DMS114 treated with DMSO at 0.1 percent for 48 hours (cell line): ENCODE measurements at regions not wholly inside any gene's neighbourhood (a gene's known extent, or its start where the extent isn't known, plus 50 kb on each side); places are given as distances from the start of the nearest gene placed in this dataset.
"Not testable (repeated sequence)": the region's sequence is repeated elsewhere in the genome, so short reads cannot be mapped to it uniquely, and the experiment has no call there.

Experiments
- DNase-seq: peaks from one replicate; lab custom pipeline; 2025; ENCODE audit not compliant: unreplicated experiment; lab: John Stamatoyannopoulos, UW

GRCh38 chr7:125484755-125485154 lies 555.1 kb upstream of the POT1 start:
- DNase-seq: no peak

DNA sequence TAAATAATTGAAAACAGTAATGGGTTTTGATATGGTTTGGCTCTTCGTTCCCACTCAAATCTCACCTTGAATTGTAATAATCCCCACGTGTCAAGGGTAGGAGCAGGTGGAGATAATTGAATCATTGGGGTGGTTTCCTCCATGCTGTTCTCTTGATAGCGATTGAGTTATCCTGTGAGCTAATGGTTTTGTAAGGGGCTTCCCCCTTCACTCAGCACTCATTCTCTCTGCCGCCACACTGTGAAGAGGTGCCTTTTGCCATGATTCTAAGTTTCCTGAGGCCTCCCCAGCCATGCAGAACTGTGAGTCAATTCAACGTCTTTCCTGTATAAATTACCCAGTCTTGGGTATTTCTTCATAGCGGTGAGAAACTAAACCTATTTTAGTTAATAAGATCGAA lies 551.7 kb upstream of the POT1 start:
- DNase-seq: no peak

DNA sequence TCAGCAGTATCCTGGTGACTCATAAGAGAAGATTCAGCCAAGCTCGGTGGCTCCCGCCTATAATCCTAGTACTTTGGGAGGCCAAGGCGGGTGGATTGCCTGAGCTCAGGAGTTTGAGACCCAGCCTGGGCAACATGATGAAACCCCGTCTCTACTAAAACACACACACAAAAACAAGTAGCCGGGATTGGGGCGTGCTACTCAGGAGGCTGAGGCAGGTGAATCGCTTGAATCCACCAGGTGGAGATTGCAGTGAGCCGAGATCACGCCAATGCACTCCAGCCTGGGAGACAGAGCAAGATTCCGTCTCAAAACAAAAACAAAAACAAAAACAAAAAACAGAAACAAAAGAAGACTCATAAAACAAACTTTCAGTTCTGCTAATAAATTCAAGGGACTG lies 551.1 kb upstream of the POT1 start:
- DNase-seq: no peak

DNA sequence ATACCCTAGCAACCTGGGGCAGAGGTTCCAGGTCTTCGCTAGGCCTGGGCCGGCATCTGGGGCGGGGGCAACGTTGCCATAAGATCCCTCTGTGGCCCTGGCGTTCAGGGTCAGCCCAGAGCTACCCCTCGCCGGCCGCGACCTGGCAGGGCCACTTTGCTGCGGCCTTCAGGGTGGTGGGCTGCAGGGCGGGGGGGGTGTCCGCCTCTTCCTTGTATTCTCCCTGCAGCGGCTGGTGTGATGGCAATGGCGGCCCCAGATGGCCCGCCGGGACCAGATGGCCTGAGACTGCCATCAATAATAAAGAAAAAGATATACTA lies 539.2 kb upstream of the POT1 start:
- no peak for DNase-seq

- DNase-seq: no peak
Observed at GRCh38 chr7:125467996-125468854, 538.6 kb upstream of the POT1 start.

- no peak for DNase-seq
Observed at GRCh38 chr7:125465527-125465926, 535.9 kb upstream of the POT1 start.

DNA sequence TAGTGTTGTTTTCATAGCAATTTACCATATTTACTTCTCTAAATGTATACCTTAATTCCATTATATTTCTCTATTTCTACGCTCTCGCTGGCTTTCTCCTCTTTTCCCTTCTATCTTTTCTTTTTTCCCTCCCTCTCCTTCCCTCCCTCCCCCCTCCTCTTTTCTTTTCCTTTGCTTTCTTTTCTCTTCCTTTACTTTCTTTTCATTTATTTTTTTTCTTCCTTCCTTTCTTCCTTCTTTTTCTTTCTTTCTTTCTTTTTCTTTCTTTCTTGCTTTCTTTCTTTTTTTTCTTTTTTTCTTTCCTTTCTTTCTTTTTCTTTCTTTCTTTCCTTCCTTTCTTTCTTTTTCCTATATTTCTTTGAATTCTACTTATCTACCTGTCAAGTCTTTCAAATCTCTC lies 533.0 kb upstream of the POT1 start:
- no peak for DNase-seq

GRCh38 chr7:125459038-125459437 lies 529.4 kb upstream of the POT1 start:
- no peak for DNase-seq

DNA sequence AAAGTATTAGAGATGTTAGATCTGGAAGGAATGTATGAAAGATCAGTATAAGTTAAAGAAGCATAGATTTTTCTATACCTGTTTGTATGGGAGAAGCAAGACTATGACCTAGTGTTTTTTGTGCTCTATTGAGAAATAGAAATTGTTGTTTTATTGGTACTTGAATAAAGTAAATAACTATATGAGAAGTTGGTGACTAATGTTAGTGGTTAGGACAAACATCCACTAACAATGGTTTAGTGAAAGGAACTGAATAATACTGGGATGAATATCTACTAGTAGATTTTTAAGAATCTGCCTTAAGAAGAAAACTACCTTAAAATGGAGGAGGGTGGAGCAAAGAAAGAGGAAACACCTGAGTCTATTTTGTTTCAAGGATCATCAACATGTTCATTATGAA lies 521.1 kb upstream of the POT1 start:
- no peak for DNase-seq

DNA sequence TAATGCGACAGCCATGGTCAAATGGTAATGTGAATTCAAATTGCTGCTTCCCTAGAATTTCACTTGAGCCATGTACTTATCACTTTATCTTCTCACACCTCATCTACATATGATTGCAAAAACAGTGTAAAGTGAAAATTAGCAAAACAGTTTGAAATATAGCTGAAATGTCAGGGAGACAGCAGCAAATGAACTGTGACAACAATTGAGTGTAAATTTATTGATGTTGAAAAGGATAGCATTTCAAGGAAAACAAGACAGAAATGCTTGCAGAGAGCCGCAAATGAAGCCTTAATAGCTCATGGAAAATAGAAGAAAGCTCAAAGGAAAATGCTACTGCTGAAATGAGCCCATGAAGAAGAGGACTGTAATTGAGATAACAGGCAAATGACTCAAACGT lies 516.2 kb upstream of the POT1 start:
- no peak for DNase-seq

- DNase-seq: no peak
Observed at GRCh38 chr7:125444864-125445263, 515.2 kb upstream of the POT1 start.

DNA sequence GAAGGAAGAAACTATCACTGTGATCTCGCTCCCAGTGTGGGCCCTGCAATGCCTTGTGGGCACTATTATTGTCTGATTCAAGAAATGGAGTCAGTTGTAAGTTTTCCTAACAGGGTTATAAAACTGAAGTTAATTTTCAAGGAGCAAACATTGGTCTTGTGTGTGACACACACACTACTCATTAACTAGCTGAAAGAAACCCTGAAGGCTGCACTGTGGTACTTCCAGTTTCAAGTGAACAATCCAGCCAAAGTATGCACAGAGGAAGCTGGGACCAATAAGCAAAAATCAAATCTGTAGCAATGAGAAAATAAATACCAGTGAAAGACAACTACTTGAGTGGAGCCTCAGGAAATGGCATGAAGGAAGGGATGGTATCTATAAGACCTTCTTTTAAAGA lies 506.6 kb upstream of the POT1 start:
- no peak for DNase-seq

- no peak for DNase-seq
Observed at GRCh38 chr7:125431349-125431748, 501.7 kb upstream of the POT1 start.

DNA sequence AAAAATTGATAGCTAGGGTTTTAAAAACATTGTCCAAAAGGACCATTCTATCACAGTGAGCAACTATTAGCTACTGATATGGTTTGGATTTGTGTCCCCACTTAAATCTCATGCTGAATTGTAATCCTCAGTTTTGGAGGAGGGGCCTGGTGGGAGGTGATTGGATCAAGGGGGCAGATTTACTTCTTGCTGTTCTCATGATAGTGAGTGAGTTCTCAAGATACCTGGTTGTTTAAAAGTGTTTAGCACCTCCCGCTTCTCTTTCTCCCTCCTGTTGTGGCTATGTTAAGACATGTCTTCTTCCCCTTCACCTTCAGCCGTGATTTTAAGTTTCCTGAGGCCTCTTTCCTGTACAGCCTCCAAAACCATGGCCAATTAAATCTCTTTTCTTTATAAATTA lies 500.4 kb upstream of the POT1 start:
- DNase-seq: no peak

DNA sequence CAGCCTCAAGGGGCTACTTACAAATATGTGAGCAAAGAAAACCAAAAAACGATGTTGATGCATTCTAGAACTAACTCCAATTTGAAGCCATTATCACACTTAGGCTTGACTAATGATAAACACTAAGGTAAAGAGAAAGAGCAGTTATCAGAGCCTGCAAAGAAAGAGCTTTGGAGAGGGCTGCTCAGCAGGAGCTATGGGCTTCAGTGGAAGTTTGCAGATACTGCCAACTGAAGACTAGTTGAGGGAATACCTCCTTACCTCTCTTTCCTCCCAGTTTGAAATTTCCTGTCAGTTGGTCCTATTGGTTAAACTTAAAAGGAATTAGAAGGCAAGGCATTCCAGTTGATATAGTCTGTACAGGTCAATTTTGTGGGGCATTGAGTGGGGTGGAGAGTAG lies 498.1 kb upstream of the POT1 start:
- DNase-seq: no peak

DNA sequence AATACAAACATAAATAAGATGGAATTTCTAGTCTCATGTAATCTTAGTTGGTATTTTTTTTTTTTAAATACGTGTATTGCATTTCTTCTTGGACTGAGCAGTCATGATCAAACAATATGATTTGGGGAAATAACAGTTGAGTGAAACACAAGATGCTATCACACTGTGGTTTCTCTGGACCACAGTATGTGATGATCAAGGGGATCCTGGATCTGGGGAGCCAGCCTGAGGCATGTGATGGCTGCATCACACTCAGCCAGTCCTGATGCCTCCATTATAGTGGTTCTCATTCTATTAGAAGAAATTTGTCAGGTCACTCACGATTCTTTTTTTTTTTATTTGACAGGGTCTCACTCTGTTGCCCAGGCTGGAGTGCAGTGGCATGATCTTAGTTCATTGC lies 495.9 kb upstream of the POT1 start:
- no peak for DNase-seq

DNA sequence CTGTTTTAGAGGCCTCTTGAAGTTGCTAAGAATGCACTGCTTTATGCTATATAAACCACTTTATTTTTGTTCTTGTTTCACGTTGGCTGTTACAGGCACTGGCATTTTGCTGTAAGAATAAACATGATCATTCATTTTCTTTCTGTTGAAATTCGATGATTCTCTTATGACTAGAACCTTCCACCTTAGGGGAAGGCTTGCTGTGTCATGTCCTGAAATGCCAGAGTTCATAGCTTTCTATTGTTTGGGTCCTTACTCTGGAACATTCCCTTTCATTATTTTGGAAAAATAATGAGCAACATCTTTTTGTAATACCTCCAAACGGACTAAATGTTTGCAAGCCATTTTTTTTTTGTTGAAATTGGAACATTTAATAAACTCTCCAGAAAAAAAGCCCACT lies 495.1 kb upstream of the POT1 start:
- no peak for DNase-seq

DNA sequence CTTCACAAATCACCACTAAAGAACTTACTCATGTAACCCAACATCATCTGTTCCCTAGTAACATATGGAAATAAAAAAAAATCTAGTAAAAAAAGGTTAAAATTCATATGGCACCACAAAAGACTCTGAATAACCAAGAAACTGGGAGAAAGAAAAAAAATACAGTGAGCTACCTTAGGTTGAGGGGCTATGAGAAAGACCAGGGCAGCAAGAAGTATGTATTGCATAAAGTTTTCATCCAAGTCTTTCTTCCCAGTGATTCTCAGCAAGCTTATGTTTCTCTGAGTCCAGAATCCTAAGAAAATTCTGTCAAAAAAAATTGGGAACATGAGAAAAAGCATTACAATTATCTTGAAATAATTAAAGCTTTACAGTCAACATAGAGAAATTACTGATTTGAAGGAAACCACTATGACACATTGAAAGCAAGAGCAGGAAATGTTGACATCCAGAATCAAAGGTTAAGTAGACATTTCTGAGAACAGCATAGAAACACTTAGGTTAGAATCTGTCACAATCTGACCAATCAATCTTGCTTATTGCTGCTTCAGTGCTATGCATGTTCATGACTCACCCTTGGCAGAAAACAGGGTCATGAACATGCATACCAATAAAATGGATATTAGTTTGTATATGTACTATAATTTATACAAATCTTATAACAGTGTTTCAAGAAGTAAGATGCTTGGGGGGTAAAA lies 494.0 kb upstream of the POT1 start:
- DNase-seq: no peak

- not testable (repeated sequence) for DNase-seq
Observed at GRCh38 chr7:125421407-125421806, 491.8 kb upstream of the POT1 start.

DNA sequence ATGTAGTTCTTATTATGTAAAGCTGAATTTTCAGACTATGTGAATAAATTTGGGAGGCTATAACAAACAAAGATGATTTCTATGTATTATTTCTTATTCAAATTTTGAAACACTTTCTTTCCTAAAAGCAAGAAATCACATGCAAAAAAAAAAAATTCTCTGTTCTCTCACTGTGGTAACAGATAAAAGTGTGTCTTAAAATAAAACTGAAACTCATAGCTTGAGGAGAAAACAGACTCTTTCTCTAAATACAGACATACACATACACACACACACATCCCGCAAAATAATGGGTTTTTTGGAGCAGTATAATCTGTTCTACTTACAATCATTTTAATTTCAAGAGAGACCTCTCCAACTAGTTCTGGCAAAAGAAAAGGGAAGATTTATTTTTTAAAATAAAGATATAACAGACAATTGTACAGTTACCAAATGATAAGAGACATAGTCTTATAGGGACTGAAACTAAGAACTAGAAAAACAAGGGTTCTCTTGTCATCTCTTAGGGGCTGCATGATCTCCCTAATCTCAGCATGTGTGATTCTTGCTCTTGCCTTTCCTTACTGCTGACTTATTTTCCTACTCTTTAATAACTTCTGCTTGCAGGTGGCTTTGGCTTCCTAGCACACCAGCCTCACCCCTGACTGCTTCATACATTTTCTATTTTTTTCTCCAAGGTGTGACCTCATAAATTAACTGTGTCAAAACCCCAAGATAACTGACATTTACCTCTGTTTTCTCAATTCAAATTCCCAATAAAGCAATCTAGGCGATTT lies 483.5 kb upstream of the POT1 start:
- DNase-seq: no peak

DNA sequence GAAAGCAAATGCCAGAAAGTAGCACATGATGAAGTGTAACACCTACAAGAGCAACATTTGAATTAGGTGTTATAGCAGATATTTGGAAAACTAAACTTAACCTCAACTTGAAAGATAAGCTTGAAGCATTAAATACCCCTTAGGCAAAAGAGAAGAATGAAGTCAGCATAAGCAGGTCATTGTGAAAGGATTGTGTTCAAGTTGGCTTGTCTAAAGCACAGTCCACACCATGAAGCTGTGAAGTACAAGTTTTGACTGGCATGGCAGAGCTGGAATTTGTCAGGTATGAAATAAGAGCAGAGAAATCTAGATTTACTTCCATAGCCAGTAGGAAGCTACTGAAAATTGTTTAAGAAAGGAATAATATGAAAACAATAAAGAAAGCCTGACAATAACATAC lies 480.3 kb upstream of the POT1 start:
- DNase-seq: no peak

- no peak for DNase-seq
Observed at GRCh38 chr7:125406111-125406510, 476.5 kb upstream of the POT1 start.
